ENCODE measurements at regions not wholly inside any gene's neighbourhood (a gene's known extent, or its start where the extent isn't known, plus 50 kb on each side); places are given as distances from the start of the nearest gene placed in this dataset.

- no peak for TF ChIP-seq TAF1 (IDR thresholded peaks at IDR 0.05; ENCODE audit: borderline replicate concordance, low read depth, low read length)
- no peak for TF ChIP-seq POLR2A (IDR thresholded peaks at IDR 0.05; ENCODE audit: low read depth, low read length)
- TF ChIP-seq POLR2AphosphoS5 (IDR thresholded peaks at IDR 0.05; ENCODE audit: low read depth, low read length) = no peak
- FAIRE-seq = no peak
Measured at GRCh38 chr4:144582105-144582850, 63.7 kb upstream of the HHIP start.

DNA sequence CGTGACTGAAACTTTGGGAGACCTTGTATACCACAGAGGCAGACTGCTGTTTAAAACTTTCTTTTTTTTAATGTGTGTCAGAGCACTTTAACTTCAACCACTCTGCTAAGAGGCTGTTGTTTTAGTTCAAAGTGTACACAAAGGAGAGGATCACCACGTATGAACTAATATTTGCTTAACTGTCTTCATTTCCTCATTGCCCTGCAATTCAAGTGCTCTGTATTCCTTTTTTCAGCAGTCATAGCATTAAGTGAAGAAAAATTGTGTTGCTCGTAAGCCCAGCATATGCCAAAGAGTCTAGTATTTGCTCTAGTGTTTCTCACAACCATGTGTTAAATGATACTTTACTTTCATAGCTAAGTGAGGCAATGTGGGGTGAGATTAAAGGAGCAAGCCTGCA is 63.0 kb upstream of the HHIP start:
- DNase-seq (ENCODE audit: insufficient read length) (no peak), FAIRE-seq (no peak)
- TF ChIP-seq TAF1 (IDR thresholded peaks at IDR 0.05; ENCODE audit: borderline replicate concordance, low read depth, low read length) (no peak), POLR2AphosphoS5 (IDR thresholded peaks at IDR 0.05; ENCODE audit: low read depth, low read length) (no peak), POLR2A (IDR thresholded peaks at IDR 0.05; ENCODE audit: low read depth, low read length) (no peak)

More at GRCh38 chr4:144582105-144582850, 63.7 kb upstream of the HHIP start:
- no peak for DNase-seq (ENCODE audit: insufficient read length)

DNA sequence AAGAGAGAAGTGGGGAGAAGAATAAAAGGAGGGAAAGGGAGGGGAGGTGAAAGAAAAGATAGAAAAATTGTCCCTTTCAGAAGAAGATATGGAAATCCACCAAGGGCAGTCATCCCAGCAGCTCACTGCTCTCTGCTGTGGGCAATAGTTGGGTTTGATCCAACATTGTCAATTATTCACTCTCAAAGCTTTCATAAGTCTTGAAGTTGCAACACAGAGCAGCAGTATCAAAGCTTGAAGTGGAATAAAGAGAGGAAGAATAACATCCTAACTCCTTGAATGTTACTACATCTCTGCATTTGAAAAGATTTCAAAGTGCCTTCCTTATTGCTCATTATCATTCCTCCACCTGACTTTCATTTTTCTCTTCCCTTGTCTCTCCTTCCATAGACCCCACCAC is 62.3 kb upstream of the HHIP start:
- FAIRE-seq (no peak), DNase-seq (ENCODE audit: insufficient read length) (no peak)
- TF ChIP-seq POLR2AphosphoS5 (IDR thresholded peaks at IDR 0.05; ENCODE audit: low read depth, low read length) (no peak), TAF1 (IDR thresholded peaks at IDR 0.05; ENCODE audit: borderline replicate concordance, low read depth, low read length) (no peak), POLR2A (IDR thresholded peaks at IDR 0.05; ENCODE audit: low read depth, low read length) (no peak)

DNA sequence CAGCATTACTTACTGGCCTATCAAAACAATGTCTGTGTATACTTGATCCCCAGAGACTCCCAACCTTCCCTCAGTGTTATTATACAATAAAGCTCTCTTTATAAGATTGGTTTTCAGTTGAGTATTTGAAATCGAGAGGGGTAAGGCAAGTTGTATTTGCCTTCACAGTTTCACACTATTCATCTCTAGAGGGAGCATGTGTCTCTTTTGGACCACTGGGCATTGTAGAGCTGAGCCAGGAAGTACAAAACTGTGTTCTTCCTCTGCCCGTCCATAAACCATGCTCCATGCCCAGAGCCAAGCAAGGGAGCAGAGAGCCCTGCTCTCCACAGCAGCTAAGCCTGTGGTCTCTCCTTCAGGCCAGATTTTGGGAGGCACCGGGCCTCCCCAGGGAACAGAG is 61.5 kb upstream of the HHIP start:
- FAIRE-seq (no peak), DNase-seq (ENCODE audit: insufficient read length) (no peak)
- TF ChIP-seq POLR2A (IDR thresholded peaks at IDR 0.05; ENCODE audit: low read depth, low read length) (no peak), POLR2AphosphoS5 (IDR thresholded peaks at IDR 0.05; ENCODE audit: low read depth, low read length) (no peak), TAF1 (IDR thresholded peaks at IDR 0.05; ENCODE audit: borderline replicate concordance, low read depth, low read length) (no peak)

GRCh38 chr4:144589512-144589911 is 56.4 kb upstream of the HHIP start:
- FAIRE-seq (no peak), DNase-seq (ENCODE audit: insufficient read length) (no peak)
- TF ChIP-seq POLR2A (IDR thresholded peaks at IDR 0.05; ENCODE audit: low read depth, low read length) (no peak), POLR2AphosphoS5 (IDR thresholded peaks at IDR 0.05; ENCODE audit: low read depth, low read length) (no peak), TAF1 (IDR thresholded peaks at IDR 0.05; ENCODE audit: borderline replicate concordance, low read depth, low read length) (no peak)

GRCh38 chr4:144590020-144590419 is 55.9 kb upstream of the HHIP start:
- FAIRE-seq = no peak
- TF ChIP-seq POLR2A (IDR thresholded peaks at IDR 0.05; ENCODE audit: low read depth, low read length) (no peak), TAF1 (IDR thresholded peaks at IDR 0.05; ENCODE audit: borderline replicate concordance, low read depth, low read length) (no peak), POLR2AphosphoS5 (IDR thresholded peaks at IDR 0.05; ENCODE audit: low read depth, low read length) (no peak)
- no peak for DNase-seq (ENCODE audit: insufficient read length)

DNA sequence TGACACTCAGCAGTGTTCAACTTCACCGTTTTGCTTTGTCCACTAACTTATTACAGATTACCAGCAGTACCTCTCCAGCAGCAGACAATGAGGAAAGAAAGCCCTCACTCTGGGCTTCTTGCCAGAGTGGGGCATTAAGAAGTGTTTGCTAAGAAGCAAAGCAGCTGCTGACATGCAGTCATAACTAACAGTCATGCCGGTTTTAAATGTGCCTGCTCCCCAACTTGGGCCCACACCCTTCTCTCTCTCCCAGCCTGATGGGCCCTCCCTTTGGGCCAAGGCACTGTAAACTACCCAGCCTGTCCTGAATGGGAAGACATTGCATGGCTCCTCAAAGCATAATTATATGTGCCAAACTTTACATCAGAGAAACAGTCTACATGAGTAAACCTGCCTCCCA is 54.6 kb upstream of the HHIP start:
- TF ChIP-seq TAF1 (IDR thresholded peaks at IDR 0.05; ENCODE audit: borderline replicate concordance, low read depth, low read length) (no peak), POLR2AphosphoS5 (IDR thresholded peaks at IDR 0.05; ENCODE audit: low read depth, low read length) (no peak), POLR2A (IDR thresholded peaks at IDR 0.05; ENCODE audit: low read depth, low read length) (no peak)
- FAIRE-seq (no peak), DNase-seq (ENCODE audit: insufficient read length) (no peak)

DNA sequence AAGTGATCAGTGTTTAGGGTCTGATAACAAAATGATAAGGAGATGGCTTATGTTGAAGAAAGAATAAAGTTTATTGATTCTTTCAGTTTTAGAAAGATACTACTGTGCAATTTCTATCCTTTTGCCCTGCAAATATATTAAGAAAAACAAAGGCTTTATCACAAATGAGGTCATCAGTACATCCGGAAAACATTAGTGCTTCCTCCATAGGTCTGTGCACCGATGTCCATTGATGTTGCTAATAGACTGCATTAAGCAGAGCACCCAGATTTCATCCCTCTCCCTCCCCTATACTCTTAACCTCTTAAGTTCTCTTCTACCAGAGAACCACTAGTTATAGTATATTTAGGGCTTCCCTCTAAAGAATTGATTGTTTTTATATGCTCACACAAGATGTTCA is 53.7 kb upstream of the HHIP start:
- no peak for FAIRE-seq
- no peak for DNase-seq (ENCODE audit: insufficient read length)
- no peak for TF ChIP-seq POLR2AphosphoS5 (IDR thresholded peaks at IDR 0.05; ENCODE audit: low read depth, low read length)
- no peak for TF ChIP-seq POLR2A (IDR thresholded peaks at IDR 0.05; ENCODE audit: low read depth, low read length)
- no peak for TF ChIP-seq TAF1 (IDR thresholded peaks at IDR 0.05; ENCODE audit: borderline replicate concordance, low read depth, low read length)

DNA sequence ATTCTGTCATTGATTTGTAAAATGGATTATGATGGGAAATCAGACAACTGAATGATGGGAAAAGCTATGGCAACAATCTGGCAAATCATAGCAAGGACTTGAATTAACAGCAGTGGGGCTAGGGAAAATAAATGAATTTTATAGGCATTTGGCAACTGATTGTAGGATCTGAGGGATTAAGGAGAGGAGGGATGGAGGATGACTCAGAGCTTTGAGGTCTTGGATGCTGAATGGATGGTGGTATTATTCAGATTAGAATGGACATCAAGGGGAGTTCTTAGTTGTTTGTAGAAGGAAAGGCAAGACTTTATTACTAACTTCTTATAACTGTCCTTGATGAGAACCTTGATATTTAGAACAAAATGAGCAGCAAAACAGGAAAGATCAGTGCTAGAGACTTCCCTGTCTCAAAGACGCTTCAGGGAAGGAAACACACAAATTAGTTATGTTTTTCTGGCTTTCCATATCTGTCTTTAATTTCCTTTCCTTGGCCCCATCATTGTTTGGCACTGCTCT is 51.4 kb upstream of the HHIP start:
- FAIRE-seq = no peak

DNA sequence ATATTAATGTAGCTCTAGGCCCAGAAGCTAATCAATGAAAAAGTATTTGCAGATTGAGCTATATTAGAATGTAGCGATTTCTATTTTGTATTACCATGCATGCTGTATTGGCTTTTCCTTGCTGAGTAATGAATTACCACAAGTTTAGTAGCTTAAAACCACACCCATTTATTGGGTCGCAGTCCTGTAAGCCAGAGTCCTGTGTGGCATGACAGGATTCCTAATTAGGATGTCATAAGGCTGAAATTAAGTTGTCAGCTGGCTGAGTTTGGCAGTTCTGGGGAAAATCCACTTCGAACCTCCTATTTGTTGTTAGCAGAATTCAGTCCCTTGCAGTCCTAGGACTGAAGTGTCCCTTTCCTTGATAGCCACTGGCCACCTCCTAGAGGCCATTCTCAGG is 50.3 kb upstream of the HHIP start:
- no peak for DNase-seq (ENCODE audit: insufficient read length)
- no peak for TF ChIP-seq POLR2A (IDR thresholded peaks at IDR 0.05; ENCODE audit: low read depth, low read length)
- TF ChIP-seq TAF1 (IDR thresholded peaks at IDR 0.05; ENCODE audit: borderline replicate concordance, low read depth, low read length) = no peak
- no peak for TF ChIP-seq POLR2AphosphoS5 (IDR thresholded peaks at IDR 0.05; ENCODE audit: low read depth, low read length)
- FAIRE-seq = no peak

More for the DNA sequence above, 51.4 kb upstream of the HHIP start:
- no peak for DNase-seq (ENCODE audit: insufficient read length)
- TF ChIP-seq POLR2A (IDR thresholded peaks at IDR 0.05; ENCODE audit: low read depth, low read length) = no peak
- TF ChIP-seq TAF1 (IDR thresholded peaks at IDR 0.05; ENCODE audit: borderline replicate concordance, low read depth, low read length) = no peak
- TF ChIP-seq POLR2AphosphoS5 (IDR thresholded peaks at IDR 0.05; ENCODE audit: low read depth, low read length) = no peak

All from GM12892 (cell line).